A673 (cell line): ENCODE measurements at regions not wholly inside any gene's neighbourhood (a gene's known extent, or its start where the extent isn't known, plus 50 kb on each side); places are given as distances from the start of the nearest gene placed in this dataset.

Experiments
- EZH2 ChIP-seq: fragments of 200-600 bp; sonication (generic); IDR thresholded peaks from 2 replicates; pipeline ENCODE4 v1.6.1; 2017; ENCODE audit warnings: borderline replicate concordance, low read depth, mild to moderate bottlenecking, mixed read lengths, antibody characterized with exemption, low read length; ENCODE audit not compliant: poor library complexity, severe bottlenecking
- TF ChIP-seq, protein P1 (sequence below): fragments of 300-800, 200-600 bp; sonication (generic); conservative IDR thresholded peaks from 2 replicates; pipeline ENCODE4 v1.5.1; 2017; ENCODE audit warnings: low read depth, mild to moderate bottlenecking, antibody characterized with exemption, low read length, moderate library complexity, mixed read lengths

GRCh38 chr15:66854012-66854965 is 152.3 kb downstream of the SMAD6 start:
- TF ChIP-seq, protein P1, sequence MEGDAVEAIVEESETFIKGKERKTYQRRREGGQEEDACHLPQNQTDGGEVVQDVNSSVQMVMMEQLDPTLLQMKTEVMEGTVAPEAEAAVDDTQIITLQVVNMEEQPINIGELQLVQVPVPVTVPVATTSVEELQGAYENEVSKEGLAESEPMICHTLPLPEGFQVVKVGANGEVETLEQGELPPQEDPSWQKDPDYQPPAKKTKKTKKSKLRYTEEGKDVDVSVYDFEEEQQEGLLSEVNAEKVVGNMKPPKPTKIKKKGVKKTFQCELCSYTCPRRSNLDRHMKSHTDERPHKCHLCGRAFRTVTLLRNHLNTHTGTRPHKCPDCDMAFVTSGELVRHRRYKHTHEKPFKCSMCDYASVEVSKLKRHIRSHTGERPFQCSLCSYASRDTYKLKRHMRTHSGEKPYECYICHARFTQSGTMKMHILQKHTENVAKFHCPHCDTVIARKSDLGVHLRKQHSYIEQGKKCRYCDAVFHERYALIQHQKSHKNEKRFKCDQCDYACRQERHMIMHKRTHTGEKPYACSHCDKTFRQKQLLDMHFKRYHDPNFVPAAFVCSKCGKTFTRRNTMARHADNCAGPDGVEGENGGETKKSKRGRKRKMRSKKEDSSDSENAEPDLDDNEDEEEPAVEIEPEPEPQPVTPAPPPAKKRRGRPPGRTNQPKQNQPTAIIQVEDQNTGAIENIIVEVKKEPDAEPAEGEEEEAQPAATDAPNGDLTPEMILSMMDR = no peak
- no peak for TF ChIP-seq EZH2
